RWPE2 (cell line): ENCODE measurements at regions not wholly inside any gene's neighbourhood (a gene's known extent, or its start where the extent isn't known, plus 50 kb on each side); places are given as distances from the start of the nearest gene placed in this dataset.

Experiments used
- ATAC-seq: fragments of 200-7000 bp; cut with Tn5 transposase; 3 replicates; pipeline ENCODE4 v1.9.1; 2021; ENCODE audit warnings: low read depth
- DNase-seq: peaks from one replicate; pipeline ENCODE4 v3.0.0-alpha.2; 2020; ENCODE audit warnings: low spot score
- H3K27ac ChIP-seq: fragments of 450-650 bp; 2 replicates; pipeline ENCODE4 v1.5.1; 2017; ENCODE audit warnings: mild to moderate bottlenecking; ENCODE audit not compliant: poor library complexity, severe bottlenecking
- H3K27me3 ChIP-seq: fragments of 250-450 bp; sonication (Bioruptor Pico); 2 replicates; pipeline ENCODE4 v1.5.1; 2021; ENCODE audit warnings: mild to moderate bottlenecking, moderate library complexity; ENCODE audit not compliant: insufficient read depth, poor library complexity, severe bottlenecking
- H3K36me3 ChIP-seq: fragments of 250-450 bp; sonication (Bioruptor Pico); 2 replicates; pipeline ENCODE4 v1.5.1; 2020; ENCODE audit warnings: low read depth, mild to moderate bottlenecking, moderate library complexity
- H3K4me1 ChIP-seq: fragments of 250-450 bp; sonication (Bioruptor Pico); 2 replicates; pipeline ENCODE4 v1.5.1; 2021; ENCODE audit warnings: mild to moderate bottlenecking, moderate library complexity; ENCODE audit not compliant: insufficient read depth, poor library complexity, severe bottlenecking
- H3K4me3 ChIP-seq: fragments of 250-450 bp; sonication (Bioruptor Pico); 2 replicates; pipeline ENCODE4 v1.5.1; 2021; ENCODE audit warnings: mild to moderate bottlenecking, moderate library complexity; ENCODE audit not compliant: severe bottlenecking
- H3K9me3 ChIP-seq: fragments of 250-450 bp; sonication (Bioruptor Pico); 2 replicates; pipeline ENCODE4 v1.5.1; 2021; ENCODE audit warnings: mild to moderate bottlenecking, moderate library complexity; ENCODE audit not compliant: severe bottlenecking
- CTCF ChIP-seq: fragments of 450-650 bp; IDR thresholded peaks from one replicate; pipeline ENCODE4 v1.5.1; 2017; ENCODE audit warnings: mild to moderate bottlenecking, moderate library complexity; ENCODE audit not compliant: poor library complexity, severe bottlenecking

- TF ChIP-seq CTCF: no peak
- H3K4me3 ChIP-seq: no peak overlapping the region
- H3K4me1 ChIP-seq: peaks cover 13% of the 10 kb centered on the region
- no peaks in the 10 kb centered on the region for H3K36me3 ChIP-seq
- H3K27me3 ChIP-seq: no peaks in the 10 kb centered on the region
- H3K27ac ChIP-seq: no peak overlapping the region
- DNase-seq (no peak), ATAC-seq (no peak)
- no peaks in the 10 kb centered on the region for H3K9me3 ChIP-seq
Observed at GRCh38 chr1:233523047-233523446, 90.9 kb upstream of the KCNK1 start.

GRCh38 chr1:233527818-233528217, 86.1 kb upstream of the KCNK1 start:
- no peaks in the 10 kb centered on the region for H3K36me3 ChIP-seq
- no peak for ATAC-seq
- no peak overlapping the region for H3K4me3 ChIP-seq
- H3K27ac ChIP-seq: no peak overlapping the region
- TF ChIP-seq CTCF: no peak
- no peaks in the 10 kb centered on the region for H3K9me3 ChIP-seq
- DNase-seq: no peak
- no peaks in the 10 kb centered on the region for H3K27me3 ChIP-seq
- peaks cover 13% of the 10 kb centered on the region for H3K4me1 ChIP-seq

- DNase-seq (peak; percentile 58), ATAC-seq (peak; percentile 87)
- Histone ChIP-seq H3K4me1 (peaks cover 13% of the 10 kb centered on the region), H3K4me3 (no peak overlapping the region), H3K27ac (peak overlapping the region; percentile 16), H3K36me3 (no peaks in the 10 kb centered on the region), H3K9me3 (no peaks in the 10 kb centered on the region), H3K27me3 (no peaks in the 10 kb centered on the region)
- TF ChIP-seq CTCF: no peak
Observed at GRCh38 chr1:233530665-233531386, 83.1 kb upstream of the KCNK1 start.

DNA sequence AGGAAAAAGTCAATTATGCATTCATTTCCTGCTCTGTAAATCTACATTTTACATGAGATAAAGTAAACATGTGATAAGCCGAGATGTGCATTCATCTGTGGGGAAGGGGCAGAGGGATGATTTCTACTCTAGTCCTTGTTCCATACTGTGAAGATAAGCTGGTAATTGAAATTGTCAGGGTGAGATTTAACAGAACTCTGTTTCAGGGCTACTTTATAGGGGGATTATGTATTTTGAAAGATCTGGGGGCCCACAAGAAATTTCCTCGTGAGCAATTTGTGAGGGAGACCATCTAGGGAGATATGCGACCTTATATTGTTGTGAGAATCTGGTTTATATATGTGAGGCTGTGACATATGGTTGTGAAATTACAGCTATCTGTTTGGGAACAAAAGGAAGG, 73.1 kb upstream of the KCNK1 start:
- no peak for DNase-seq
- ATAC-seq: no peak
- no peak overlapping the region for H3K27ac ChIP-seq

More for the DNA sequence above, 73.1 kb upstream of the KCNK1 start:
- Histone ChIP-seq H3K36me3 (no peaks in the 10 kb centered on the region), H3K27me3 (no peaks in the 10 kb centered on the region), H3K4me3 (no peak overlapping the region), H3K4me1 (peaks cover 12% of the 10 kb centered on the region), H3K9me3 (no peaks in the 10 kb centered on the region)
- no peak for TF ChIP-seq CTCF
